Naive thymus-derived CD4-positive, alpha-beta T cell (primary cell): ENCODE measurements at regions not wholly inside any gene's neighbourhood (a gene's known extent, or its start where the extent isn't known, plus 50 kb on each side); places are given as distances from the start of the nearest gene placed in this dataset.
A peak's percentile ranks its signal among the peaks of the same experiment; 100 is the strongest.

ENCODE experiments used
- ATAC-seq: fragments of 150-1000 bp; cut with Tn5 transposase; 2 replicates; pipeline ENCODE4 v1.10.0; 2021; ENCODE audit warnings: mild to moderate bottlenecking, moderate library complexity
- CTCF ChIA-PET: fragments of 350-600 bp; sonication (Branson Sonifier 250); formaldehyde crosslinking; loops from one replicate; lab custom pipeline; 2021; ENCODE audit warnings: antibody characterized with exemption; lab: Charles Lee
- POLR2A ChIA-PET: fragments of 350-600 bp; sonication (Branson Sonifier 250); formaldehyde crosslinking; loops from one replicate; lab custom pipeline; 2021; ENCODE audit warnings: antibody characterized with exemption, inconsistent platforms; lab: Charles Lee
- DNase-seq, 9 donors: peaks; one replicate each; pipeline versions ENCODE4 v3.0.0 to v3.0.0-alpha.2; 2020 to 2022; ENCODE audit warnings: mixed read lengths in 1 of 9
- H3K27ac ChIP-seq: one replicate; pipeline ENCODE4 v1.7.0; 2013; ENCODE audit warnings: mild to moderate bottlenecking, low read depth, low read length, moderate library complexity
- H3K27me3 ChIP-seq, 2 donors: one replicate each; pipeline ENCODE4 v1.7.0; 2013; ENCODE audit warnings: low read length in 2 of 2, mild to moderate bottlenecking in 2 of 2, moderate library complexity in 2 of 2; ENCODE audit not compliant: control insufficient read depth in 2 of 2, insufficient read depth in 2 of 2
- H3K36me3 ChIP-seq, 3 experiments: 1 replicate in 2 of 3; 2 replicates in 1 of 3; pipeline ENCODE4 v1.7.0; 2013; ENCODE audit warnings: low read length in 3 of 3, mild to moderate bottlenecking in 3 of 3, moderate library complexity in 1 of 3; ENCODE audit not compliant: insufficient read depth in 3 of 3, control insufficient read depth in 2 of 3
- H3K4me1 ChIP-seq, 2 donors: one replicate each; pipeline ENCODE4 v1.7.0; 2013; ENCODE audit warnings: low read length in 2 of 2, mild to moderate bottlenecking in 2 of 2, moderate library complexity in 1 of 2; ENCODE audit not compliant: control insufficient read depth in 2 of 2, insufficient read depth in 2 of 2
- H3K4me3 ChIP-seq: 2 replicates; pipeline ENCODE4 v1.7.0; 2013; ENCODE audit warnings: mild to moderate bottlenecking, low read length
- H3K9me3 ChIP-seq, 3 experiments: 1 replicate in 2 of 3; 2 replicates in 1 of 3; pipeline ENCODE4 v1.7.0; 2013; ENCODE audit warnings: low read length in 3 of 3; ENCODE audit not compliant: control insufficient read depth in 2 of 3
- H3K27ac Mint-ChIP-seq, 9 donors: one replicate each; pipeline ENCODE4 v1.8.0; 2020 to 2022; ENCODE audit warnings: mixed read lengths in 9 of 9, mild to moderate bottlenecking in 8 of 9, moderate library complexity in 5 of 9, inconsistent platforms in 2 of 9
- H3K27me3 Mint-ChIP-seq, 5 donors: one replicate each; pipeline ENCODE4 v1.8.0; 2021 to 2022; ENCODE audit warnings: mixed read lengths in 5 of 5, mild to moderate bottlenecking in 1 of 5
- H3K36me3 Mint-ChIP-seq, 5 donors: one replicate each; pipeline ENCODE4 v1.8.0; 2020 to 2022; ENCODE audit warnings: mixed read lengths in 5 of 5, mild to moderate bottlenecking in 3 of 5, inconsistent platforms in 1 of 5
- H3K4me1 Mint-ChIP-seq, 7 donors: one replicate each; pipeline ENCODE4 v1.8.0; 2020 to 2022; ENCODE audit warnings: mixed read lengths in 7 of 7, mild to moderate bottlenecking in 3 of 7, inconsistent platforms in 1 of 7
- H3K4me3 Mint-ChIP-seq, 10 donors: one replicate each; pipeline ENCODE4 v1.8.0; 2020 to 2022; ENCODE audit warnings: mild to moderate bottlenecking in 10 of 10, mixed read lengths in 10 of 10, moderate library complexity in 6 of 10, inconsistent platforms in 2 of 10
- H3K9me3 Mint-ChIP-seq, 11 donors: one replicate each; pipeline ENCODE4 v1.8.0; 2020 to 2022; ENCODE audit warnings: mixed read lengths in 11 of 11, mild to moderate bottlenecking in 4 of 11, inconsistent platforms in 1 of 11, moderate library complexity in 1 of 11
- intact Hi-C, 2 donors: fragments of 100-400 bp; cut with micrococcal nuclease; formaldehyde crosslinking; loops; one replicate each; pipeline ENCODE4 v1.15.1; 2023

GRCh38 chr3:177934001-177934891 is 602.0 kb upstream of the KCNMB2 start:
- no peaks in the 10 kb centered on the region for H3K9me3 ChIP-seq
- no peaks in the 10 kb centered on the region for H3K36me3 ChIP-seq
- POLR2A ChIA-PET: no interaction called here
- Mint-ChIP-seq H3K27me3 (no peaks in the 10 kb centered on the region), H3K4me1 (no peaks in the 10 kb centered on the region), H3K4me3 (no peak overlapping the region), H3K36me3 (no peaks in the 10 kb centered on the region), H3K27ac (no peak overlapping the region), H3K9me3 (peaks cover 0 to 6% (median 0%) of the 10 kb centered on the region in 11 donors)
- ATAC-seq (no peak), DNase-seq (no peak)
- CTCF ChIA-PET: interaction anchor here (0.6 kb wide), 1 partner anchor 92 kb away, joined by 3 read pairs; no protein-coding TSS in a partner anchor
- no peaks in the 10 kb centered on the region for H3K27me3 ChIP-seq
- H3K27ac ChIP-seq: no peak overlapping the region
- no peak overlapping the region for H3K4me3 ChIP-seq
- H3K4me1 ChIP-seq: no peaks in the 10 kb centered on the region
- intact Hi-C loops: no loop called here

- ATAC-seq (no peak), DNase-seq (no peak)
- H3K9me3 ChIP-seq: no peaks in the 10 kb centered on the region
- ChIA-PET CTCF (no interaction called here), POLR2A (no interaction called here)
- intact Hi-C loops: no loop called here
- no peaks in the 10 kb centered on the region for H3K4me1 ChIP-seq
- H3K27ac ChIP-seq: no peak overlapping the region
- Mint-ChIP-seq H3K27me3 (no peaks in the 10 kb centered on the region), H3K4me1 (no peaks in the 10 kb centered on the region), H3K27ac (no peak overlapping the region), H3K4me3 (no peak overlapping the region), H3K36me3 (no peaks in the 10 kb centered on the region), H3K9me3 (peaks cover 0 to 6% (median 0%) of the 10 kb centered on the region in 11 donors)
- no peak overlapping the region for H3K4me3 ChIP-seq
- no peaks in the 10 kb centered on the region for H3K36me3 ChIP-seq
- H3K27me3 ChIP-seq: no peaks in the 10 kb centered on the region
Observed at GRCh38 chr3:177935047-177935446, 601.2 kb upstream of the KCNMB2 start.

GRCh38 chr3:177936721-177937120 is 599.5 kb upstream of the KCNMB2 start:
- no peaks in the 10 kb centered on the region for H3K36me3 Mint-ChIP-seq
- POLR2A ChIA-PET: no interaction called here
- no peaks in the 10 kb centered on the region for H3K9me3 ChIP-seq
- intact Hi-C loops: no loop called here
- H3K27ac ChIP-seq: no peak overlapping the region
- CTCF ChIA-PET: no interaction called here
- H3K4me1 Mint-ChIP-seq: peaks cover 0 to 3% (median 0%) of the 10 kb centered on the region in 7 donors
- DNase-seq: no peak
- H3K4me3 ChIP-seq: no peak overlapping the region
- no peak overlapping the region for H3K4me3 Mint-ChIP-seq
- peaks cover 0 to 6% (median 0%) of the 10 kb centered on the region in 11 donors for H3K9me3 Mint-ChIP-seq
- no peak overlapping the region for H3K27ac Mint-ChIP-seq
- no peaks in the 10 kb centered on the region for H3K27me3 ChIP-seq
- H3K4me1 ChIP-seq: no peaks in the 10 kb centered on the region
- no peaks in the 10 kb centered on the region for H3K27me3 Mint-ChIP-seq
- ATAC-seq: no peak
- H3K36me3 ChIP-seq: no peaks in the 10 kb centered on the region

GRCh38 chr3:177942911-177943310 is 593.3 kb upstream of the KCNMB2 start:
- Mint-ChIP-seq H3K36me3 (peaks cover 0 to 6% (median 3%) of the 10 kb centered on the region in 5 donors), H3K4me1 (peaks cover 20 to 47% (median 38%) of the 10 kb centered on the region in 7 donors), H3K4me3 (peak overlapping the region in 5 of 10 donors; percentile 45 to 83 (median 59)), H3K27me3 (no peaks in the 10 kb centered on the region), H3K27ac (peak overlapping the region in 6 of 9 donors; percentile 1 to 87 (median 63)), H3K9me3 (peaks cover 0 to 11% (median 3%) of the 10 kb centered on the region in 11 donors)
- Histone ChIP-seq H3K4me3 (no peak overlapping the region), H3K4me1 (peaks cover 19 to 29% of the 10 kb centered on the region in 2 donors), H3K9me3 (no peaks in the 10 kb centered on the region), H3K27ac (no peak overlapping the region), H3K27me3 (no peaks in the 10 kb centered on the region), H3K36me3 (no peaks in the 10 kb centered on the region)
- CTCF ChIA-PET: no interaction called here
- no peak for ATAC-seq
- DNase-seq: no peak
- intact Hi-C loops: loop anchor here in 1 of 2 donors (5.0 to 10.0 kb wide), 4 partner anchors 59 to 578 kb away; no protein-coding TSS in a partner anchor
- POLR2A ChIA-PET: interaction anchor here (1.4 kb wide), 1 partner anchor 10 kb away, joined by 5 read pairs; no protein-coding TSS in a partner anchor

GRCh38 chr3:177944228-177944661 is 592.0 kb upstream of the KCNMB2 start:
- Mint-ChIP-seq H3K9me3 (peaks cover 0 to 11% (median 3%) of the 10 kb centered on the region in 11 donors), H3K27ac (peak overlapping the region; percentile 4 to 92 (median 86)), H3K4me3 (peak overlapping the region; percentile 3 to 83 (median 58)), H3K27me3 (no peaks in the 10 kb centered on the region), H3K36me3 (peaks cover 0 to 6% (median 3%) of the 10 kb centered on the region in 5 donors), H3K4me1 (peaks cover 20 to 47% (median 38%) of the 10 kb centered on the region in 7 donors)
- H3K27me3 ChIP-seq: no peaks in the 10 kb centered on the region
- no peaks in the 10 kb centered on the region for H3K9me3 ChIP-seq
- H3K36me3 ChIP-seq: no peaks in the 10 kb centered on the region
- H3K4me3 ChIP-seq: no peak overlapping the region
- ChIA-PET CTCF (no interaction called here), POLR2A (interaction anchor here (0.8 to 1.6 kb wide), 2 partner anchors 16 to 892 kb away, joined by 3 to 4 read pairs; no protein-coding TSS in a partner anchor)
- H3K4me1 ChIP-seq: peaks cover 19 to 29% of the 10 kb centered on the region in 2 donors
- H3K27ac ChIP-seq: peak overlapping the region; percentile 55
- intact Hi-C loops: loop anchor here in 1 of 2 donors (5.0 to 10.0 kb wide), 4 partner anchors 58 to 579 kb away; no protein-coding TSS in a partner anchor
- DNase-seq (peak in 7 of 9 donors; percentile 43 to 76 (median 69)), ATAC-seq (peak; percentile 81)

GRCh38 chr3:177946048-177946447 is 590.2 kb upstream of the KCNMB2 start:
- intact Hi-C loops: loop anchor here in 1 of 2 donors (10.0 kb wide), 1 partner anchor 581 kb away; no protein-coding TSS in a partner anchor
- DNase-seq (no peak), ATAC-seq (no peak)
- Mint-ChIP-seq H3K27me3 (no peaks in the 10 kb centered on the region), H3K4me3 (peak overlapping the region in 7 of 10 donors; percentile 14 to 80 (median 37)), H3K27ac (peak overlapping the region in 8 of 9 donors; percentile 60 to 93 (median 86)), H3K36me3 (peaks cover 0 to 6% (median 3%) of the 10 kb centered on the region in 5 donors), H3K4me1 (peaks cover 20 to 47% (median 38%) of the 10 kb centered on the region in 7 donors), H3K9me3 (peaks cover 0 to 11% (median 3%) of the 10 kb centered on the region in 11 donors)
- ChIA-PET CTCF (no interaction called here), POLR2A (interaction anchor here (0.6 kb wide), 1 partner anchor 76 kb away, joined by 3 read pairs; no protein-coding TSS in a partner anchor)
- H3K4me3 ChIP-seq: no peak overlapping the region
- H3K27me3 ChIP-seq: no peaks in the 10 kb centered on the region
- no peaks in the 10 kb centered on the region for H3K36me3 ChIP-seq
- no peaks in the 10 kb centered on the region for H3K9me3 ChIP-seq
- H3K27ac ChIP-seq: no peak overlapping the region
- H3K4me1 ChIP-seq: peaks cover 19 to 29% of the 10 kb centered on the region in 2 donors
